CD4-positive, alpha-beta T cell (primary cell): ENCODE measurements at regions not wholly inside any gene's neighbourhood (a gene's known extent, or its start where the extent isn't known, plus 50 kb on each side); places are given as distances from the start of the nearest gene placed in this dataset.

Source experiments
- ATAC-seq: fragments of 200-7000 bp; cut with Tn5 transposase; one replicate; pipeline ENCODE4 v1.10.0; 2022; ENCODE audit warnings: mild to moderate bottlenecking; ENCODE audit not compliant: poor library complexity
- CTCF ChIA-PET: fragments of 350-600 bp; sonication (Branson Sonifier 250); formaldehyde crosslinking; loops from one replicate; lab custom pipeline; 2021; ENCODE audit warnings: antibody characterized with exemption, inconsistent platforms; lab: Charles Lee
- POLR2A ChIA-PET: fragments of 350-600 bp; sonication (Branson Sonifier 250); formaldehyde crosslinking; loops from one replicate; lab custom pipeline; 2021; ENCODE audit warnings: antibody characterized with exemption, inconsistent platforms; lab: Charles Lee
- DNase-seq, 14 experiments: peaks; one replicate each; pipeline ENCODE4 v3.0.0-alpha.2; 2013 to 2020; ENCODE audit warnings: mixed read lengths in 2 of 14
- H3K27ac ChIP-seq, 2 donors: one replicate each; pipeline versions ENCODE4 v1.5.1 to v1.7.0; 2013; ENCODE audit warnings: low read length in 2 of 2, low read depth in 1 of 2, mild to moderate bottlenecking in 1 of 2
- H3K27me3 ChIP-seq, 2 experiments: 1 replicate in 1 of 2; 2 replicates in 1 of 2; pipeline versions ENCODE4 v1.6.1 to v1.7.0; 2013; ENCODE audit warnings: low read length in 2 of 2, control low read depth in 1 of 2, mild to moderate bottlenecking in 1 of 2, moderate library complexity in 1 of 2; ENCODE audit not compliant: insufficient read depth in 2 of 2, control insufficient read depth in 1 of 2
- H3K36me3 ChIP-seq: one replicate; pipeline ENCODE4 v1.6.1; 2013; ENCODE audit warnings: low read length, control low read depth; ENCODE audit not compliant: insufficient read depth
- H3K4me1 ChIP-seq: one replicate; pipeline ENCODE4 v1.6.1; 2013; ENCODE audit warnings: low read length, control low read depth; ENCODE audit not compliant: insufficient read depth
- H3K4me3 ChIP-seq: one replicate; pipeline ENCODE4 v1.5.1; 2013; ENCODE audit warnings: mild to moderate bottlenecking, low read length, moderate library complexity
- H3K9me3 ChIP-seq, 2 experiments: 1 replicate in 1 of 2; 2 replicates in 1 of 2; pipeline versions ENCODE4 v1.6.1 to v1.7.0; 2013; ENCODE audit warnings: low read length in 2 of 2, mild to moderate bottlenecking in 2 of 2, control low read depth in 1 of 2, moderate library complexity in 1 of 2; ENCODE audit not compliant: control insufficient read depth in 1 of 2, insufficient read depth in 1 of 2
- H3K27ac Mint-ChIP-seq: one replicate; pipeline ENCODE4 v1.8.0; 2020; ENCODE audit warnings: mixed read lengths
- H3K27me3 Mint-ChIP-seq: one replicate; pipeline ENCODE4 v1.8.0; 2021; ENCODE audit warnings: mixed read lengths
- H3K36me3 Mint-ChIP-seq: one replicate; pipeline ENCODE4 v1.8.0; 2021; ENCODE audit warnings: low read depth, mixed read lengths
- H3K4me1 Mint-ChIP-seq: one replicate; pipeline ENCODE4 v1.8.0; 2021; ENCODE audit warnings: low read depth, mixed read lengths
- H3K4me3 Mint-ChIP-seq: one replicate; pipeline ENCODE4 v1.8.0; 2020; ENCODE audit warnings: mild to moderate bottlenecking, mixed read lengths
- H3K9me3 Mint-ChIP-seq: one replicate; pipeline ENCODE4 v1.8.0; 2020; ENCODE audit warnings: mixed read lengths
- CTCF ChIP-seq: fragments of 200-600 bp; IDR thresholded peaks from one replicate; pipeline ENCODE4 v1.8.0; 2022; ENCODE audit warnings: antibody characterized with exemption, mild to moderate bottlenecking
- intact Hi-C, 2 experiments: fragments of 100-400 bp; cut with DNase I in 1 of 2; cut with micrococcal nuclease in 1 of 2; formaldehyde crosslinking; loops; one replicate each; pipeline versions ENCODE4 v1.15.1 to v1.9.0; 2023 to 2025; cut with DNase I, micrococcal nuclease

DNA sequence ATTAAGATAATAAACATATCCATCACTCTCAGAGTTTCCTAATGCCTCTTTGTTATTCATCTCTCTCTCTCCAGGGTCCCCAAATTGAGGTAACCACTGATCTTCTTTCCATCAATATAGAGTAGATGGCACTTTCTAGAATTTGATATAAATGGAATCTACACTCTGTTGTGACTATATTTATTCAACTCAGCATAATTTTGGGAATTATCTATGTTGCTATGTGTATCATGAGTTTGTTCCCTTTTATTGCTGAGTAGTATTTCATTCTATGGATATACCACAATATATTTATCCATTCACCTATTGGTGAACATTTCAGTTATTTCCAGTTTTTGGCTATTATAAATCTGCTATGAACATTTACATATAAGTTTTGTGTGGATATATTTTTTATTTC lies 230.7 kb downstream of the HLX start:
- H3K27me3 Mint-ChIP-seq = no peaks in the 10 kb centered on the region

DNA sequence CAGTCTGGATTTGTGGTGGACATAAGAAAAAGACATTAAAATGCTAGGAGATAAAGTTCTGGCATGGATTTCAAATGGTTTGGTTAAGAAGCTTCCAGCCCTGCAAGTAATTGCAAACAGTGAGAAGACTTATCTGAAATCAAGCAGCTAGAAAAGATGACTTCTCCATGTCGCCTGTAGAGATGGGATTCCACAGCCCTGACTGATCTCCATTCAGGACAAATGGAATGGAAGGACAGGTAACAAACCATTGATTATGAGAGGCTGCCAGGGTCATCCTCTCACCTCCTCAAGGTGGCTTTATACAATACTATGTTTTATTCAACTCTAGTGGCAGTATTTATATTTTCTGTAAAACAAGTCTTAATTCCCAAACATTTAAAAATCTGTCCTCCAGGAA lies 237.9 kb downstream of the HLX start:
- H3K36me3 ChIP-seq = no peaks in the 10 kb centered on the region
- Mint-ChIP-seq H3K27me3 (no peaks in the 10 kb centered on the region), H3K27ac (no peak overlapping the region), H3K4me1 (no peaks in the 10 kb centered on the region), H3K4me3 (no peak overlapping the region), H3K36me3 (no peaks in the 10 kb centered on the region), H3K9me3 (peaks cover 7% of the 10 kb centered on the region)
- no peak for TF ChIP-seq CTCF
- H3K4me1 ChIP-seq = no peaks in the 10 kb centered on the region
- H3K4me3 ChIP-seq = no peak overlapping the region
- ChIA-PET CTCF (interaction anchor here (0.5 kb wide), 1 partner anchor 1804 kb away, joined by 3 read pairs; no protein-coding TSS in a partner anchor), POLR2A (no interaction called here)
- DNase-seq = no peak
- H3K9me3 ChIP-seq = peaks cover 0 to 6% of the 10 kb centered on the region in 2 experiments
- ATAC-seq = no peak
- peaks cover 0 to 4% of the 10 kb centered on the region in 2 experiments for H3K27me3 ChIP-seq
- intact Hi-C loops = no loop called here
- H3K27ac ChIP-seq = no peak overlapping the region

More for the DNA sequence above, 230.7 kb downstream of the HLX start:
- no peak for ATAC-seq
- H3K9me3 ChIP-seq = no peaks in the 10 kb centered on the region
- no peak overlapping the region for H3K27ac Mint-ChIP-seq
- no peaks in the 10 kb centered on the region for H3K36me3 ChIP-seq
- no peak overlapping the region for H3K4me3 ChIP-seq
- no peak overlapping the region for H3K27ac ChIP-seq
- intact Hi-C loops = no loop called here
- H3K36me3 Mint-ChIP-seq = no peaks in the 10 kb centered on the region
- TF ChIP-seq CTCF = no peak
- no peak overlapping the region for H3K4me3 Mint-ChIP-seq
- ChIA-PET POLR2A (no interaction called here), CTCF (no interaction called here)
- no peak for DNase-seq
- peaks cover 6% of the 10 kb centered on the region for H3K9me3 Mint-ChIP-seq
- H3K27me3 ChIP-seq = no peaks in the 10 kb centered on the region
- H3K4me1 ChIP-seq = no peaks in the 10 kb centered on the region
- no peaks in the 10 kb centered on the region for H3K4me1 Mint-ChIP-seq

GRCh38 chr1:221117548-221117951 lies 238.3 kb downstream of the HLX start:
- Histone ChIP-seq H3K9me3 (peaks cover 0 to 6% of the 10 kb centered on the region in 2 experiments), H3K27me3 (peaks cover 0 to 4% of the 10 kb centered on the region in 2 experiments), H3K36me3 (no peaks in the 10 kb centered on the region), H3K4me3 (no peak overlapping the region), H3K4me1 (no peaks in the 10 kb centered on the region), H3K27ac (no peak overlapping the region)
- H3K36me3 Mint-ChIP-seq = no peaks in the 10 kb centered on the region
- TF ChIP-seq CTCF = no peak
- DNase-seq (peak in 2 of 14 experiments; percentile 2 to 10), ATAC-seq (no peak)
- peaks cover 7% of the 10 kb centered on the region for H3K9me3 Mint-ChIP-seq
- POLR2A ChIA-PET = no interaction called here
- intact Hi-C loops = no loop called here
- no peaks in the 10 kb centered on the region for H3K4me1 Mint-ChIP-seq
- CTCF ChIA-PET = interaction anchor here (0.5 kb wide), 1 partner anchor 1804 kb away, joined by 3 read pairs; no protein-coding TSS in a partner anchor
- no peak overlapping the region for H3K27ac Mint-ChIP-seq
- no peak overlapping the region for H3K4me3 Mint-ChIP-seq
- no peaks in the 10 kb centered on the region for H3K27me3 Mint-ChIP-seq
